ENCODE measurements at regions not wholly inside any gene's neighbourhood (a gene's known extent, or its start where the extent isn't known, plus 50 kb on each side); places are given as distances from the start of the nearest gene placed in this dataset.

- no peak overlapping the region for H2AFZ ChIP-seq (ENCODE audit: low read length)
- H3K27me3 ChIP-seq (ENCODE audit: insufficient read depth, low read length) = peaks cover 35% of the 10 kb centered on the region
- TF ChIP-seq, protein P1, sequence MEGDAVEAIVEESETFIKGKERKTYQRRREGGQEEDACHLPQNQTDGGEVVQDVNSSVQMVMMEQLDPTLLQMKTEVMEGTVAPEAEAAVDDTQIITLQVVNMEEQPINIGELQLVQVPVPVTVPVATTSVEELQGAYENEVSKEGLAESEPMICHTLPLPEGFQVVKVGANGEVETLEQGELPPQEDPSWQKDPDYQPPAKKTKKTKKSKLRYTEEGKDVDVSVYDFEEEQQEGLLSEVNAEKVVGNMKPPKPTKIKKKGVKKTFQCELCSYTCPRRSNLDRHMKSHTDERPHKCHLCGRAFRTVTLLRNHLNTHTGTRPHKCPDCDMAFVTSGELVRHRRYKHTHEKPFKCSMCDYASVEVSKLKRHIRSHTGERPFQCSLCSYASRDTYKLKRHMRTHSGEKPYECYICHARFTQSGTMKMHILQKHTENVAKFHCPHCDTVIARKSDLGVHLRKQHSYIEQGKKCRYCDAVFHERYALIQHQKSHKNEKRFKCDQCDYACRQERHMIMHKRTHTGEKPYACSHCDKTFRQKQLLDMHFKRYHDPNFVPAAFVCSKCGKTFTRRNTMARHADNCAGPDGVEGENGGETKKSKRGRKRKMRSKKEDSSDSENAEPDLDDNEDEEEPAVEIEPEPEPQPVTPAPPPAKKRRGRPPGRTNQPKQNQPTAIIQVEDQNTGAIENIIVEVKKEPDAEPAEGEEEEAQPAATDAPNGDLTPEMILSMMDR (IDR thresholded peaks at IDR 0.05; ENCODE audit: extremely low read depth, low read depth, low read length) = no peak
- H3K9me3 ChIP-seq (ENCODE audit: low read depth, low read length) = peaks cover 3% of the 10 kb centered on the region
- no peaks in the 10 kb centered on the region for H3K36me3 ChIP-seq (ENCODE audit: insufficient read depth, low read length)
- no peaks in the 10 kb centered on the region for H3K79me2 ChIP-seq (ENCODE audit: insufficient read depth, low read length)
- DNase-seq (ENCODE audit: insufficient read length, low spot score, missing footprints) = no peak
- no peaks in the 10 kb centered on the region for H3K4me1 ChIP-seq (ENCODE audit: insufficient read depth, low read length)
- no peaks in the 10 kb centered on the region for H4K20me1 ChIP-seq (ENCODE audit: insufficient read depth, low read length)
- H3K4me3 ChIP-seq (ENCODE audit: insufficient read depth, low read length) = no peak overlapping the region
- H3K4me2 ChIP-seq (ENCODE audit: insufficient read depth, low read length) = no peak overlapping the region
- no peak overlapping the region for H3K27ac ChIP-seq (ENCODE audit: low read depth, low read length)
These were observed 54.4 kb upstream of the SIRPG start for GRCh38 chr20:1711826-1712601.

GRCh38 chr20:1711266-1711665, 53.7 kb upstream of the SIRPG start:
- H4K20me1 ChIP-seq (ENCODE audit: insufficient read depth, low read length) = no peaks in the 10 kb centered on the region
- peaks cover 3% of the 10 kb centered on the region for H3K9me3 ChIP-seq (ENCODE audit: low read depth, low read length)
- peaks cover 35% of the 10 kb centered on the region for H3K27me3 ChIP-seq (ENCODE audit: insufficient read depth, low read length)
- no peak for DNase-seq (ENCODE audit: insufficient read length, low spot score, missing footprints)
- TF ChIP-seq, protein P1 (IDR thresholded peaks at IDR 0.05; ENCODE audit: extremely low read depth, low read depth, low read length) = no peak
- no peaks in the 10 kb centered on the region for H3K36me3 ChIP-seq (ENCODE audit: insufficient read depth, low read length)
- H3K4me1 ChIP-seq (ENCODE audit: insufficient read depth, low read length) = no peaks in the 10 kb centered on the region
- H3K4me3 ChIP-seq (ENCODE audit: insufficient read depth, low read length) = no peak overlapping the region
- no peak overlapping the region for H3K27ac ChIP-seq (ENCODE audit: low read depth, low read length)
- H2AFZ ChIP-seq (ENCODE audit: low read length) = no peak overlapping the region
- no peak overlapping the region for H3K4me2 ChIP-seq (ENCODE audit: insufficient read depth, low read length)
- H3K79me2 ChIP-seq (ENCODE audit: insufficient read depth, low read length) = no peaks in the 10 kb centered on the region

GRCh38 chr20:1710484-1710883, 52.9 kb upstream of the SIRPG start:
- H3K79me2 ChIP-seq (ENCODE audit: insufficient read depth, low read length) = no peaks in the 10 kb centered on the region
- H3K9me3 ChIP-seq (ENCODE audit: low read depth, low read length) = peaks cover 3% of the 10 kb centered on the region

More at GRCh38 chr20:1710484-1710883, 52.9 kb upstream of the SIRPG start:
- TF ChIP-seq, protein P1 (IDR thresholded peaks at IDR 0.05; ENCODE audit: extremely low read depth, low read depth, low read length) = no peak
- H3K4me3 ChIP-seq (ENCODE audit: insufficient read depth, low read length) = no peak overlapping the region
- no peak overlapping the region for H3K4me2 ChIP-seq (ENCODE audit: insufficient read depth, low read length)
- H3K4me1 ChIP-seq (ENCODE audit: insufficient read depth, low read length) = no peaks in the 10 kb centered on the region
- H3K27me3 ChIP-seq (ENCODE audit: insufficient read depth, low read length) = peaks cover 33% of the 10 kb centered on the region
- no peak overlapping the region for H3K27ac ChIP-seq (ENCODE audit: low read depth, low read length)
- no peak for DNase-seq (ENCODE audit: insufficient read length, low spot score, missing footprints)
- no peak overlapping the region for H2AFZ ChIP-seq (ENCODE audit: low read length)
- no peaks in the 10 kb centered on the region for H3K36me3 ChIP-seq (ENCODE audit: insufficient read depth, low read length)
- no peaks in the 10 kb centered on the region for H4K20me1 ChIP-seq (ENCODE audit: insufficient read depth, low read length)

All from osteoblast (primary cell).